Stomach (tissue), 8 donors: ENCODE measurements at regions not wholly inside any gene's neighbourhood (a gene's known extent, or its start where the extent isn't known, plus 50 kb on each side); places are given as distances from the start of the nearest gene placed in this dataset.
A peak's percentile ranks its signal among the peaks of the same experiment; 100 is the strongest.

Experiments
- DNase-seq, 2 donors: peaks; one replicate each; pipeline versions ENCODE4 v3.0.0 to v3.0.0-alpha.2; 2013 to 2019
- H3K27ac ChIP-seq, 5 donors: fragments of 200-600 bp in 4 of 5; sonication (generic) in 4 of 5; one replicate each; pipeline ENCODE4 v1.5.1; 2013 to 2019; ENCODE audit warnings: mild to moderate bottlenecking in 1 of 5, moderate library complexity in 1 of 5
- H3K27me3 ChIP-seq, 3 donors: fragments of 200-600 bp; sonication (generic); one replicate each; pipeline ENCODE4 v1.5.1; 2017 to 2019; ENCODE audit warnings: mixed run types in 1 of 3
- H3K36me3 ChIP-seq, 4 donors: fragments of 200-600 bp; sonication (generic); 1 replicate in 3 of 4; 2 replicates in 1 of 4; pipeline ENCODE4 v1.5.1; 2016 to 2019
- H3K4me1 ChIP-seq, 4 donors: fragments of 200-600 bp; sonication (generic); one replicate each; pipeline ENCODE4 v1.5.1; 2016 to 2019
- H3K4me3 ChIP-seq, 4 donors: fragments of 200-600 bp; sonication (generic) in 3 of 4; one replicate each; pipeline ENCODE4 v1.5.1; 2016 to 2019; ENCODE audit warnings: mild to moderate bottlenecking in 1 of 4
- H3K9me3 ChIP-seq, 4 donors: fragments of 200-600 bp; sonication (generic); one replicate each; pipeline ENCODE4 v1.5.1; 2016 to 2019
- CTCF ChIP-seq, 7 experiments: fragments of 450-650 bp in 4 of 7; fragments of 200-600 bp in 3 of 7; sonication (generic) in 3 of 7; IDR thresholded peaks; one replicate each; pipeline ENCODE4 v1.5.1; 2016 to 2019; ENCODE audit warnings: antibody characterized with exemption in 7 of 7, control low read depth in 2 of 7, mild to moderate bottlenecking in 1 of 7
- EP300 ChIP-seq: sonication (generic); formaldehyde crosslinking; IDR thresholded peaks from one replicate; pipeline ENCODE4 v1.6.1; 2017; ENCODE audit warnings: antibody characterized with exemption
- POLR2A ChIP-seq, 4 donors: fragments of 450-650 bp; IDR thresholded peaks; one replicate each; pipeline ENCODE4 v1.6.1; 2016; ENCODE audit warnings: antibody characterized with exemption in 4 of 4, control low read depth in 2 of 4, mild to moderate bottlenecking in 1 of 4, moderate library complexity in 1 of 4
- POLR2AphosphoS5 ChIP-seq, 3 donors: sonication (generic); formaldehyde crosslinking; IDR thresholded peaks; one replicate each; pipeline ENCODE4 v1.6.1; 2016; ENCODE audit warnings: antibody characterized with exemption in 3 of 3
- WGBS, 5 donors: extraction: QIAGEN DNeasy Blood & Tissue Kit in 3 of 5; methylation state at CpG; one replicate each; pipeline versions ENCODE4 v1.1.5 to v1.1.7; 2013 to 2018; 5-methylcytosine and 5-hydroxymethylcytosine counted together
- intact Hi-C: fragments of 100-400 bp; cut with DNase I; formaldehyde crosslinking; loops from one replicate; pipeline ENCODE4 v1.15.1; 2023; ENCODE audit warnings: low total_unique reads
- donor health status: healthy with polysubstance abuse.
- donor health status: Bipolar disorder and iron deficiency.
- donor health status: healthy.

DNA sequence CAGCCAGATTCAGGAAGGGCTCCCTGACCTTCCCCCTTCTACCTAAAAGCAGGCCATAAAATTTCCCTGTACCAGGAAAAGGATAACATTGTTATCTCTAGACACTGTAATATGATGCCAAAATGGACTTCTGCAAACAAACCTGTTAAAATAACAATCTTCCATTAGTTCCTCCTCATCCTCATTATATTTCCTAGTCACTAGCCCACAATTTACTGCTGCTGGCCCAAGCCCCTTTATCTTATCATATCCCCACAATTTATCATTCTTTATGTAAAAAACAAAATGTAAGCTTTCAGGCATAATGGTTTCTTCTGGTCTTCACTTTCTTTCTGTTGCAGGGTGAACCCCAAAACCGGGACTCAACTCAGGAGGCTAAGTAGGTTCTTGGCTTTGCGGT is 1132.1 kb upstream of the CNTN5 start:
- Histone ChIP-seq H3K36me3 (no peaks in the 10 kb centered on the region), H3K4me3 (no peak overlapping the region), H3K27ac (no peak overlapping the region), H3K4me1 (no peaks in the 10 kb centered on the region), H3K27me3 (no peaks in the 10 kb centered on the region), H3K9me3 (no peaks in the 10 kb centered on the region)
- no peak for TF ChIP-seq EP300
- no peak for DNase-seq
- 80 to 89% (median 87%) methylated on average over 2 of the region's 2 CpGs for WGBS, 5 donors
- intact Hi-C loops = no loop called here

- 63 to 81% (median 72%) methylated on average over 1 of the region's 1 CpG for WGBS, 5 donors
- TF ChIP-seq POLR2A (IDR thresholded peaks at IDR 0.05) (no peak), CTCF (IDR thresholded peaks at IDR 0.05) (no peak), EP300 (no peak), POLR2AphosphoS5 (IDR thresholded peaks at IDR 0.05) (no peak)
- intact Hi-C loops = no loop called here
- no peaks in the 10 kb centered on the region for H3K36me3 ChIP-seq
- no peak overlapping the region for H3K27ac ChIP-seq
- H3K27me3 ChIP-seq = no peaks in the 10 kb centered on the region
- no peaks in the 10 kb centered on the region for H3K9me3 ChIP-seq
- no peak overlapping the region for H3K4me3 ChIP-seq
- H3K4me1 ChIP-seq = no peaks in the 10 kb centered on the region
- DNase-seq = no peak
Measured at GRCh38 chr11:97890466-97890865, 1130.3 kb upstream of the CNTN5 start.

GRCh38 chr11:97893612-97894011 is 1127.1 kb upstream of the CNTN5 start:
- no peak for TF ChIP-seq CTCF (IDR thresholded peaks at IDR 0.05)
- TF ChIP-seq EP300 = no peak
- TF ChIP-seq POLR2AphosphoS5 (IDR thresholded peaks at IDR 0.05) = no peak
- no peak for TF ChIP-seq POLR2A (IDR thresholded peaks at IDR 0.05)
- no peaks in the 10 kb centered on the region for H3K36me3 ChIP-seq
- H3K9me3 ChIP-seq = peaks cover 0 to 2% (median 0%) of the 10 kb centered on the region in 4 donors
- 55 to 75% (median 66%) methylated on average over 2 of the region's 2 CpGs for WGBS, 5 donors
- no peaks in the 10 kb centered on the region for H3K4me1 ChIP-seq
- no peaks in the 10 kb centered on the region for H3K27me3 ChIP-seq
- no peak overlapping the region for H3K4me3 ChIP-seq
- H3K27ac ChIP-seq = no peak overlapping the region
- peak in 1 of 2 donors; percentile 9 for DNase-seq
- intact Hi-C loops = no loop called here

DNA sequence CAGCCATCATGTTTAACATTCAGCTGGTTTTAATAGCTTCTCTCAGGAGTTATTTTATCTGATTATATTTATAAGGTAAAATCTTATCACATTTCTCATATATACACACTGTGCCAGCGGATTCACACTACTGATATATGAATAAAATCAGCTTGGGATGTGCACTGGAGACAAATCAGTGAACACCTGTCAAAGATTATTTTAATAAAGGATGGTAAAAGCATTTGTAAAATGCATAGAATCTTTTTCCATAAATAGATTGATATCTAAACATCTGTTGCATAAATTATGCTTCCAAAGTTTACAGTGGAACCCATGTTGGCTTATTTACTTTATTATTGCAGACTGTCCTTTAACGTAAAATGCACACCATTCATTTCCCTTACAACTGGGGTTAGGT is 1125.8 kb upstream of the CNTN5 start:
- intact Hi-C loops = no loop called here
- no peak for TF ChIP-seq POLR2AphosphoS5 (IDR thresholded peaks at IDR 0.05)
- no peak for TF ChIP-seq EP300
- no peak for TF ChIP-seq CTCF (IDR thresholded peaks at IDR 0.05)
- TF ChIP-seq POLR2A (IDR thresholded peaks at IDR 0.05) = no peak
- Histone ChIP-seq H3K4me3 (no peak overlapping the region), H3K9me3 (peaks cover 0 to 5% (median 0%) of the 10 kb centered on the region in 4 donors), H3K4me1 (no peaks in the 10 kb centered on the region), H3K36me3 (no peaks in the 10 kb centered on the region), H3K27me3 (no peaks in the 10 kb centered on the region), H3K27ac (no peak overlapping the region)
- 73 to 79% (median 77%) methylated on average over 2 of the region's 2 CpGs for WGBS, 5 donors
- DNase-seq = no peak

GRCh38 chr11:97895572-97895971 is 1125.2 kb upstream of the CNTN5 start:
- DNase-seq = no peak
- Histone ChIP-seq H3K36me3 (no peaks in the 10 kb centered on the region), H3K9me3 (peaks cover 0 to 5% (median 0%) of the 10 kb centered on the region in 4 donors), H3K4me1 (no peaks in the 10 kb centered on the region), H3K4me3 (no peak overlapping the region), H3K27ac (no peak overlapping the region), H3K27me3 (no peaks in the 10 kb centered on the region)
- 63 to 78% (median 72%) methylated on average over 3 of the region's 3 CpGs for WGBS, 5 donors
- TF ChIP-seq POLR2A (IDR thresholded peaks at IDR 0.05) = no peak
- no peak for TF ChIP-seq CTCF (IDR thresholded peaks at IDR 0.05)
- no peak for TF ChIP-seq EP300
- no peak for TF ChIP-seq POLR2AphosphoS5 (IDR thresholded peaks at IDR 0.05)
- intact Hi-C loops = no loop called here
